ENCODE measurements at regions not wholly inside any gene's neighbourhood (a gene's known extent, or its start where the extent isn't known, plus 50 kb on each side); places are given as distances from the start of the nearest gene placed in this dataset.
A peak's percentile ranks its signal among the peaks of the same experiment; 100 is the strongest.

- DNase-seq (ENCODE audit: low spot score) = no peak
These were observed 1119.1 kb upstream of the PHF14 start for GRCh38 chr7:9854605-9855004.

GRCh38 chr7:9856668-9857067 is 1117.0 kb upstream of the PHF14 start:
- no peak for DNase-seq (ENCODE audit: low spot score)

GRCh38 chr7:9863545-9863944 is 1110.1 kb upstream of the PHF14 start:
- no peak for DNase-seq (ENCODE audit: low spot score)

DNA sequence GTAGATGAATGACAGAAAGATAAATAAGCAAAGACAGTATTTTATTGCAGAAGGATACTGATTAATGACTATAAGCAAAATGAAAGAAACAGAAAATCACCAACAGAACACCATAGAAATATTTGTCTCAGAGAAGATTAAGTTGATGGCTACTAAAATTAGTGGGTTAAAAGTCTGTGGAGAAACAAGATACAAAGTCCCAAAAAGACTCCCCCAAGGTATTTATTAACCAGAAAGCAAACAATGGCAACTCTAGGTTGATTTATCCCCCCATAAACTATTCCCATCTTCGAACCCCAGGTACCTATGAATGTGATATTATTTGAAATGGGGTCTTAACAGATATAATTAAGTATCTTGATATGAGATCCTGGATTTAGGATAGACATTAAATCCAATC is 1104.5 kb upstream of the PHF14 start:
- DNase-seq (ENCODE audit: low spot score) = no peak

- no peak for DNase-seq (ENCODE audit: low spot score)
These were observed 1104.1 kb upstream of the PHF14 start for GRCh38 chr7:9869566-9869965.

DNA sequence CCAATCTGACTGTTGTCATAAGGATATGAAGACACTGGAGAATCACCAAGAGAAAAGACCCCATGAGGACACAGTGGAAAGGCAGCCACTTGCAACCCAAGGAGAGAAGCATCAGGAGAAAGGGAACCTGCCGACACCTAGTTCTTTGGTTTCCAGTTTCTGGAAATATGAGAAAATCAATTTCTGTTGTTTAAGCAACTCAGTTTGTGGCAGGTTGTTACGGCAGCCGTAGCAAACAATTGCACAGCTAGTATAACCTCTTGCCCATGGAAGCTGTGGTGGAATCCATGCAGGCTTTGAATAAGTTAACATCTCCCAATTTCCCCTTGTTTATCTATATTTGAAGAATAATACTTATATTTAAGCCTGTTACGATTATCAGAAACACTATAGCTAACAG is 1103.0 kb upstream of the PHF14 start:
- no peak for DNase-seq (ENCODE audit: low spot score)

DNA sequence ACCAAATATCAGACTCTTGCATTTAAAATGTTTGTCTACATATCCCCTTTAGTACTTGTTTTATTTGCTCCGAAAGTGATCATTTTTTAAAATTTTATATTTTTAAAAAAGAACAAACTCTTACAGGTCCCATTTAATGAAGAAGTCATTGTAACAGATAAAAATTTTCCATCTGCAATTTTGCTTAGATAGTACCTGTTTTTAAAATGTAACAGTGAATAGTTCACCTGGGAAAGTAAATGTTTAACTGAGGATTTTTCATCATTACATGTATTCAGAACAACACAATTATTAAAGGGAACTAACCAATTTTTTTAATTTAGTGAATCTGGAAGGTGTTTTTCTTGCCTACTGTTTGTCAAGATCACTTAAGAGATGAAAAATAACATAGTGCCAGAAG is 1099.5 kb upstream of the PHF14 start:
- no peak for DNase-seq (ENCODE audit: low spot score)

GRCh38 chr7:9876053-9876452 is 1097.6 kb upstream of the PHF14 start:
- DNase-seq (ENCODE audit: low spot score) = no peak

DNA sequence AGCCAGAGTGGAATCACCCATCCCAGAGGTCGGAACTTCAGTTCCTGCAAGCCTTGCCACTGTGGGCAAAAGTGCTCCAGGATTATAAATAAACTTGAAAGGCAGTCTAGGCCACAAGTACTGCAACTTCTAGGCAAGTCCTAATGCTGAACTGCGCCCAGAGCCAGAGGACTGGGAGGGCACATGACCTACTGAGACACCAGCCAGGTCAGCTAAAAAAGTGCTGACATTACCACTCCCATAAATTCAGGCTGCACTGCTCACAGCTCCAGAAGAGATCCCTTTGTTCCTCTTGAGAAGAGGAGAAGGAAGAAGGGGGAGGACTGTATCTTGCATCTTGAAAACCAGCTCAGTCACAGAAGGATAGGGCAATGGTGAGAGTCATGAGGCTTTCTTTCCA is 1084.1 kb upstream of the PHF14 start:
- DNase-seq (ENCODE audit: low spot score) = no peak

GRCh38 chr7:9890092-9890491 is 1083.6 kb upstream of the PHF14 start:
- peak; percentile 2 for DNase-seq (ENCODE audit: low spot score)

- DNase-seq (ENCODE audit: low spot score) = no peak
These were observed 1082.6 kb upstream of the PHF14 start for GRCh38 chr7:9891056-9891455.

DNA sequence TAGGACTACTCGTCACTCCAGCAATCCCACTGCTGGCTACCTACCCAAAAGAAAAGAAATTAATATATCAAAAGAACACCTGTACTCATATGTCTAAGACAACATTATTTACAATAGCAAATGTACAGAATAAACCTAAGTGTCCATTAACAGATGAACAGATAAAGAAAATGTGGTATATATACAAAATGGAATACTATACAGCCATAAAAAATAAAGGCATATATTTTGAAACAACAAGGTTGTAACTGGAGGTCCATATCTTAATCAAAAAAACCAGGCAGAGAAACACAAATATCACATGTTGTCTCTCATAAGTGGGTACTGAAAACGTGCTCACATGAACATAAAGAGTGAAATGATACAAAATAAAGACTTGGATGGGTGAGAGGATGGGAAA is 1073.3 kb upstream of the PHF14 start:
- DNase-seq (ENCODE audit: low spot score) = no peak

- DNase-seq (ENCODE audit: low spot score) = no peak
These were observed 1052.3 kb upstream of the PHF14 start for GRCh38 chr7:9921326-9921725.

DNA sequence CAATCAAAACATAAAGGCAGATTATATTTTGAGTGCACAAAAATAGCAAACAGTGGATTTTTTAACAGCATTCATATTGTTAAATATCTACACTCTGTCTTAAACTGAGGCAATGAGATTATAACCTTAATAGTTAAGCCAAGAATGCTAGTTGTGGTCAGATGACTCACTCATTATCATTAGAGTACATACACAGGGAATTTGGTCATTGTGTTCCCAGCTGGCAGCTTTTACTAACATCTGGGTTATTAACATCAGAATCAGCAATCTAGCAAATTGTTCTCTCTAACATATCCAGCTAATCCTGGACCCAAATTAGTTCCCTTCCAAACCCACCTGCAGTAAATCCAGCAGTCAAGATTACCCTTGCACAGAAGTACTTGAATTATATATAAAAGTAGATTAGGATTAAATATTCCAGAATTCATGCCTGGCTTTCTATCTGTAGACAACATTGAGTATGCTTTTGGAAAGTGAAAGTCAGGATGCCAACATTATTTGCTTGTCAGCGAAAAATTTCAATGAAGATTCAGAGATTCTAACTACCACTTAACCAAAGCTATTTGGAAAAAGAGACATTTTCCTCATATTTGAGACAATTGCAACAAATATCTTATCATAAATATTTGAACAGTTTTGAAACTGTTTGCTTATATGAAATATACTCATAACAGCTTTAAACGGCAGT is 1035.6 kb upstream of the PHF14 start:
- no peak for DNase-seq (ENCODE audit: low spot score)

DNA sequence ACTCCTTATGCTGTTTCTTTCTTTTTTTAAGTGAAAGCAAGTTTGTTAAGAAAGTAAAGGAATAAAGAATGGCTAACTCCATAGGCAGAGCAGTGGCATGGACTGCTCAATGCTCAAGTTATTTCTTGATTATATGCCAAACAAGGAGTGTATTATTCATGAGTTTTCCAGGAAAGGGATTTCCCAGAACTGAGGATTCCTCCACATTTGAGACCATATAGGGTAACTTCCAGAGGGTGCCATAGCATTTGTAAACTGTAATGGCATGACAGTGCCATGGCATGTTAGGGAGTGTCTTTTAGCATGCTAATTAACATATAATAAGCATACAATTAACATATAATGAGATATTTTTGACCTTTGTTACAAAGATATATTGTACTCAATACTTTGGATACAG is 1034.5 kb upstream of the PHF14 start:
- DNase-seq (ENCODE audit: low spot score) = no peak

DNA sequence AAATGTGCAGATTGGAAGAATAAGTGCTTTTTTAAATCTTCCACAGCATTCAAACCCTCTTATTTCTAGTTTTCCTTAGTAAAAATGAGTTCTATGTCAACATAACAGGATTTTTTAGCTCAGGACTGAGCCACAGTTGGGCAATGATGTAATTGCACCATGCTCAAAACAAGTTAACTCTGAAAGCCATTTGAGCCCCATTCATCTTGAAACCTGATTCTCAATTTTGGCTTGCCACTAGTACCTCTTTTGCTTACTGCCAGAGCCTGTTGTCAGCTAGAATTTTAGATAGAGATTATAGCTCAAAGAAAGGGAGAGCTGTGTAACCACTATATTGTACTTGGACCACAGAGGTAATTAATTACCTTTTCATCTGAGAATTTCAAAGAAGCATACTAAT is 1028.5 kb upstream of the PHF14 start:
- DNase-seq (ENCODE audit: low spot score) = no peak

- no peak for DNase-seq (ENCODE audit: low spot score)
These were observed 1027.8 kb upstream of the PHF14 start for GRCh38 chr7:9945857-9946256.

DNA sequence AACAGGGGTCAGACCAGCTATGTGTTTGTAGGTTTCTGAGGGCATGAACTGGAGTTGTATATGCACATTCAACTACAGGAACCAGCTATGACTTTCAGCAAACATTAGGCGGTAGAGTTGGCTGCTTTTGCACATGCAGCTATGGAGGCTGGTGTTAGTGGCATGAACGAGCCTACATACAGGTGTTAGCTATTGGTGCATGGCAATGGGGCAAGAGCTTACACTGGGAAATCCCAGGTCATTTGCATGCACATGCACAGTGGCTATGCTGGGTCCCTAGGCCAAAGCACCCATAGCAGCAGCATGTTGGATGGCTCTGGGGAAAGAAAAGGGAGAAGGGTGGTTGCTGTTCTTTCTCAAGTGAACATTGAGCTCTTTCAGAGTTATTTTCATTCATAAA is 1018.5 kb upstream of the PHF14 start:
- DNase-seq (ENCODE audit: low spot score) = no peak

DNA sequence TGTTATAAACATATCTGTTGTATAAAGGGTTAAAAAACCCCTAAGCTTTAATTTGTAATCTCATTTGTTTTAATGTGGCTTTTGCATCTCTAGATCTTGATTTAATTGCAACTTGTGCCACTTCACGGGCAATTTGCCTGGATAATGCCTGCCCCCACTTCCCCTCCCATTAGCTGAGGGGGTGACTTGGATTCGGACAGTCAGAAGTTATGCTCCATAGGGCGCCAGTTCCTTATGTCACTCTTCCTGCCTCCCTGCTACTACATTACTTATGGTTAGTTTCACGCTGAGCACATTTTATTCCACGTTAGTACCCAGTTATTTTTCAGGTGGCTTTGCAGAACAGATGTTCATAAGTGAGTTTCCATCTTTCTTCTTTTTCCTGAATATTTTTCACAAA is 1015.2 kb upstream of the PHF14 start:
- DNase-seq (ENCODE audit: low spot score) = no peak

DNA sequence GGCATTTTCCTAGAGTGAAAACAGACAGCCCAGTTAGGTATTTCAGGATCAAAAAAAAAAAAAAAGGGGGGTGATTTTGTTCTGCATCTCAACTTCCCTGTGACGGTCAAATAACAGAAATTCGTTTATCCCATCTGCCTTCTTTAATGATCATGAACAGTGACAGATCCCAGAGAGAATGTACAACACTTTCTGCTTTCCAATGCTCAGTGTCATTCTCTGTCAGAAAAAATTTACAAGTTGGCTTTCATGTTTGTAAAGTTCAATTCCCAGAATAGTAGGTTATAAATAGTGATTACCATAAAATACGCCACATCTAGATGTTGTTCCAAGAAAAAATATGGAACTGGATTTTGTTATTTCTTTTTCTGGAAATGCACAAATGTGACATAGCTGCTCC is 1013.2 kb upstream of the PHF14 start:
- no peak for DNase-seq (ENCODE audit: low spot score)

GRCh38 chr7:9961161-9961922 is 1012.3 kb upstream of the PHF14 start:
- no peak for DNase-seq (ENCODE audit: low spot score)

DNA sequence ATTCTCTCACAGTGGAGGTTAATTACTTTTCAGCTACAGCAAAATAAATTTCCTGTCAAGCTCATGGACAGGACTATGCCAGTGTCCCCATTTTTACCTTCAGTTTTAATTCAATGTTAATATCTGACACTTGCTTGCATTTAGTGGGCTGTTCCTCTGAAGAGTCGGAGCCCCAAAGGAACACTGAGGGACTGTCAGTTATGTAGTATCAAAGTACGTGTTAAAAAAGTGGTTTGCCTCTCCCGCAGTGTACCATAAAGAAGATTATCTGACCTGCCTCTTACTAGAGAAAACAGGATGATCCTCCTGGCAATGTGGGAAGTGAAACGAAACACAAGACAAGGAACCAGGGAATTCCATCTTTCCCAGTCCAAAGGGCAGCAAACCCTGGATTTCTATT is 1010.9 kb upstream of the PHF14 start:
- no peak for DNase-seq (ENCODE audit: low spot score)

Data from HT-29 (cell line).